Adrenal gland (tissue), 9 donors: ENCODE measurements at regions not wholly inside any gene's neighbourhood (a gene's known extent, or its start where the extent isn't known, plus 50 kb on each side); places are given as distances from the start of the nearest gene placed in this dataset.

ENCODE experiments used
- DNase-seq, 7 donors: peaks; one replicate each; pipeline ENCODE4 v3.0.0-alpha.2; 2019 to 2020
- H3K27ac ChIP-seq, 5 donors: fragments of 200-600 bp; sonication (generic) in 4 of 5; 1 replicate in 3 of 5; 2 replicates in 2 of 5; pipeline versions ENCODE4 v1.5.1 to v1.8.0; 2016 to 2020; ENCODE audit warnings: mild to moderate bottlenecking in 1 of 5
- H3K27me3 ChIP-seq: fragments of 200-600 bp; 2 replicates; pipeline ENCODE4 v1.8.0; 2021
- H3K36me3 ChIP-seq, 2 donors: fragments of 200-600 bp; replicated peaks in 1 of 2; 1 replicate in 1 of 2; 2 replicates in 1 of 2; pipeline versions ENCODE4 v1.5.1 to v1.8.0; 2018 to 2022
- H3K4me1 ChIP-seq, 2 donors: fragments of 200-600 bp; replicated peaks in 1 of 2; 1 replicate in 1 of 2; 2 replicates in 1 of 2; pipeline versions ENCODE4 v1.5.1 to v1.8.0; 2018 to 2021
- H3K4me3 ChIP-seq, 4 donors: fragments of 200-600 bp; sonication (generic) in 3 of 4; one replicate each; pipeline ENCODE4 v1.5.1; 2016 to 2018
- H3K9me3 ChIP-seq, 3 donors: fragments of 200-600 bp; sonication (generic) in 1 of 3; replicated peaks in 1 of 3; 1 replicate in 2 of 3; 2 replicates in 1 of 3; pipeline versions ENCODE4 v1.5.1 to v1.8.0; 2016 to 2021
- POLR2A ChIP-seq, 2 donors: fragments of 450-650 bp; IDR thresholded peaks; one replicate each; pipeline ENCODE4 v1.6.1; 2017; ENCODE audit warnings: antibody characterized with exemption in 2 of 2, mild to moderate bottlenecking in 2 of 2, moderate library complexity in 1 of 2
- WGBS, 4 donors: extraction: QIAGEN DNeasy Blood & Tissue Kit in 2 of 4; methylation state at CpG; one replicate each; pipeline versions ENCODE4 v1.1.5 to v1.1.7; 2013 to 2017; 5-methylcytosine and 5-hydroxymethylcytosine counted together
- intact Hi-C, 2 donors: fragments of 100-400 bp; cut with DNase I; formaldehyde crosslinking; loops; one replicate each; pipeline versions ENCODE4 v1.14.1 to v1.15.0; 2022 to 2023
- TF ChIP-seq, protein P1 (sequence below), 6 experiments: fragments of 450-650 bp in 4 of 6; fragments of 200-600 bp in 2 of 6; sonication (generic) in 1 of 6; IDR thresholded peaks; 1 replicate in 5 of 6; 2 replicates in 1 of 6; pipeline versions ENCODE4 v1.5.1 to v1.8.0; 2016 to 2021; ENCODE audit warnings: antibody characterized with exemption in 6 of 6, mild to moderate bottlenecking in 2 of 6, moderate library complexity in 1 of 6
- donor health status: healthy with polysubstance abuse.
- donor health status: Bipolar disorder and iron deficiency.
- donor health status: DM: yes; HTN: yes; CAD: no.
- donor health status: DM: no; HTN: no; CAD: no.
- donor health status: DM: no; HTN: no; CAD: no.

DNA sequence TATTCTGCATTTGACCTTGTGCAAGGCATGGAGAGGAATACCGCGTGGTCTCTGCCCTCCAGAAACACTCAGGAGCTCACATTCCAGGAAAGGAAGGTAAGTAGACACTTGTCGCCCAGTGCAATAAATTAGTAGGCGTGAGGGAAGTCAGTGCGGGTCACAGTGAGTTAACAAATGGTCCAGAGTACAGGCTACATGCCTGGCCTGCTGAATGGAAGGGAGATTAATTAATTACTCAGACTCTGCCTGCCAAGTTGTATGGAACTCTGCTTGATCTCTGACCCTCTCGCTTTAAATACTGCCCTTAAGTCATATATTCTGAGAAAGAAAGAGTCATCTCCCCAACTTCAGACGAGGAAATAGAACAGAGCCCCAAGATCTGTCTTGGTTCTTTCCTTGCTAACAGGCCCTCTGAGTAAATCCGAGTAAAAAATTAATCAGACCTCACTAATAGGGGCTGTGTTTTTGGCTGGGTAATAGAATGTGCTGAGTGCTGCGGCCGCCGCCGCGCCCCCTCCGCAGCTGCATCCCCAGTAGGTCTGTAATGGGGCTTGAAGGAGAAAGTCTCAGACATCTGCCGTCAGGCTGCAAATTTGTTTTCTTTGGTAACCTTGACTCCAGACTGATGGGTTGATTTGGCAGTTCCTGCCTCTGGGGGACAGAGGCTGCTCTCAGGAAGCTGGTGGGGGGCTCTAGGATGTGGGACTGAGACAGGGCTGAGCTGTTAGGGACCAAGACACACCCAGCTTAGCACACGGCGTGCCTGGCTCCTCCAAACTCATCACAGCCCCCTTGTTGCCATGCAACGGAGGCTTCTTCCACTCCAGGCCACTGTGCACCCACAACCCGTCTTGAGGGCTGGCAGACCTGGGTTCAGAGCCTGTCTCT lies 144.4 kb downstream of the NSG2 start:
- no peaks in the 10 kb centered on the region for H3K4me1 ChIP-seq
- no peaks in the 10 kb centered on the region for H3K9me3 ChIP-seq
- DNase-seq: no peak
- intact Hi-C loops: no loop called here
- H3K4me3 ChIP-seq: no peak overlapping the region
- TF ChIP-seq, protein P1, sequence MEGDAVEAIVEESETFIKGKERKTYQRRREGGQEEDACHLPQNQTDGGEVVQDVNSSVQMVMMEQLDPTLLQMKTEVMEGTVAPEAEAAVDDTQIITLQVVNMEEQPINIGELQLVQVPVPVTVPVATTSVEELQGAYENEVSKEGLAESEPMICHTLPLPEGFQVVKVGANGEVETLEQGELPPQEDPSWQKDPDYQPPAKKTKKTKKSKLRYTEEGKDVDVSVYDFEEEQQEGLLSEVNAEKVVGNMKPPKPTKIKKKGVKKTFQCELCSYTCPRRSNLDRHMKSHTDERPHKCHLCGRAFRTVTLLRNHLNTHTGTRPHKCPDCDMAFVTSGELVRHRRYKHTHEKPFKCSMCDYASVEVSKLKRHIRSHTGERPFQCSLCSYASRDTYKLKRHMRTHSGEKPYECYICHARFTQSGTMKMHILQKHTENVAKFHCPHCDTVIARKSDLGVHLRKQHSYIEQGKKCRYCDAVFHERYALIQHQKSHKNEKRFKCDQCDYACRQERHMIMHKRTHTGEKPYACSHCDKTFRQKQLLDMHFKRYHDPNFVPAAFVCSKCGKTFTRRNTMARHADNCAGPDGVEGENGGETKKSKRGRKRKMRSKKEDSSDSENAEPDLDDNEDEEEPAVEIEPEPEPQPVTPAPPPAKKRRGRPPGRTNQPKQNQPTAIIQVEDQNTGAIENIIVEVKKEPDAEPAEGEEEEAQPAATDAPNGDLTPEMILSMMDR (IDR thresholded peaks at IDR 0.05): no peak
- no peak for TF ChIP-seq POLR2A (IDR thresholded peaks at IDR 0.05)
- WGBS, 4 donors: 41 to 50% (median 47%) methylated on average over 16 to 19 of the region's 19 CpGs
- H3K27ac ChIP-seq: no peak overlapping the region
- H3K27me3 ChIP-seq: peaks cover 4% of the 10 kb centered on the region
- no peaks in the 10 kb centered on the region for H3K36me3 ChIP-seq

DNA sequence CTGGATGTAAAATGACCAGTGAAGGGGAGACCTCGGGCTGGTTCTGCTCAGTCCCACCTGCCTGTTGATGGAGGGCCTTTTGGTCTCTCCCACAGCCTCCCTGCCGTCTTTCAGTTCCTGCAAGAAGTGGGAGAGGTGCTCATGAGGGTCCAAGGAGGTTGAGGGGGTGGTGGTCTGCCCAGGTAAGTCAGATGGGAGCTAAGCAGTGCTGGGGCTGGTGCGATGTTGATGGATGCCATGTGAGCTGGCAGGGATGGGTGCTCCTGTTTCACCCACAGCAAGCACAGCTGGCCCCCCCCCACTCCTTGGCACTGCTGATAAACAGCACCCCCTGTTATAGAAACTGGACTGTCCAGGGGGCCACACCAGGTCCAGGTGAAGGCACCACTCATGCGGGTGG lies 145.6 kb downstream of the NSG2 start:
- Histone ChIP-seq H3K36me3 (no peaks in the 10 kb centered on the region), H3K9me3 (no peaks in the 10 kb centered on the region), H3K4me1 (no peaks in the 10 kb centered on the region), H3K4me3 (no peak overlapping the region), H3K27ac (no peak overlapping the region), H3K27me3 (peaks cover 4% of the 10 kb centered on the region)
- intact Hi-C loops: no loop called here
- 54 to 85% (median 69%) methylated on average over 3 to 4 of the region's 4 CpGs for WGBS, 4 donors
- DNase-seq: no peak
- TF ChIP-seq POLR2A (IDR thresholded peaks at IDR 0.05): no peak
- TF ChIP-seq, protein P1 (IDR thresholded peaks at IDR 0.05): no peak

DNA sequence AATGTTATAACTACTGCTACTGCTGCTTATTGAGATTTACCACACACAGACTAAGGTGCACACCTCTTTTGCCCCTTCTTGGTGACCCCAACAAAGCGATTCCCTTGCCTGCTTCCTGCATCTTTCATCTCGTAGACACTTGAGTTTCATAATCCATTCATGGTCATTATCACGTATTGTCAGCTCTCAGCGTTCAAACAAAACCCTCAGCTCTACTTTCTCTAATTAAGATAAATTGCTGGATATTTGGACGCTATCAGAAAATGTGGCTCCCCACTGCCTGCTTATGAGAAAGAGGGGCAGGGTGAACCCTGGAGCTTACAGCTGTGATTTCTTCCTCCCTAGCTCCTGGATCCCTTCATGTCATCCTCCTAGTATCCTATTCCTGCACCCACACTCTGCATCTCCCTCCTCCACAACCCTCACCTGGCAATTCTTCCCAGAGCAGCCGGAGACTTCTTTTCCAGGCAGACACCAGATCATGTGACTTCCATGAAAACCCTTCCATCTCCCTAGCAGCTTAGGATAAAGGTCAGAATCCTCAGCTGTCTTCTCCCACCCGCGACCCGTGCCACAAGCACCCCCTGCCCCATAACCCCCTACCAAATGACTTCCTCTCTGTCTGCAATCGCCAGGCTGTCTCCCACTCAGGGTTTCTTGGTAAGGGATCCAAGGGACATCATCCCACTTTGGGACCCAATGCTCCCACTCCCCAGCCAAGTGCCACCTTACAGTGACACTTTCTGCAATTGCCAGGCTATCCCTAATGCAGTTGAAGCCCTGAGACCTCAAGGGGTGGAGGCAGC lies 146.5 kb downstream of the NSG2 start:
- no peaks in the 10 kb centered on the region for H3K9me3 ChIP-seq
- H3K4me1 ChIP-seq: no peaks in the 10 kb centered on the region
- 46 to 55% (median 54%) methylated on average over 10 of the region's 10 CpGs for WGBS, 4 donors
- H3K27ac ChIP-seq: no peak overlapping the region
- no peak overlapping the region for H3K4me3 ChIP-seq
- H3K36me3 ChIP-seq: no peaks in the 10 kb centered on the region
- peaks cover 4% of the 10 kb centered on the region for H3K27me3 ChIP-seq
- no peak for DNase-seq
- TF ChIP-seq, protein P1 (IDR thresholded peaks at IDR 0.05): no peak
- TF ChIP-seq POLR2A (IDR thresholded peaks at IDR 0.05): no peak
- intact Hi-C loops: no loop called here

DNA sequence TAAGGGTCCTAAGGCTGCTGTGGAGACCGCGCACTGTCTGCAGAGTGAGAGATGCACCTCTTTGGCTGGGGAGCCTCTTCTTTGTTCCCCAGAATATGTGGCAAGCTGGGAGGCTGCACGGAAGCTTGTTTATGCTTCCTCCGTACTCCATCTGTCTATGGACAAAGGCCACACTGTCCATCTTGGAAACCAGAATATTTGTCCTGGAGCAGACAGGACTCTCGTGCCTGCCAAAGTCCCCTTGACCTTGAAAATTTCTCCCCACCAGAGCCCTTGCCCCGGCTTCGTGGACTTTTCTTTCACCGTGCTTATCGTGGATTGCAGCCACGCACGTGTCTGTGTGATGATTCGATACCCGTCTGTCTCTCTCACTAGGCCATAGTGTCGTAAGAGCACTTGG lies 147.4 kb downstream of the NSG2 start:
- Histone ChIP-seq H3K27me3 (peaks cover 4% of the 10 kb centered on the region), H3K4me3 (no peak overlapping the region), H3K36me3 (no peaks in the 10 kb centered on the region), H3K27ac (no peak overlapping the region), H3K4me1 (no peaks in the 10 kb centered on the region), H3K9me3 (no peaks in the 10 kb centered on the region)
- DNase-seq: no peak
- no peak for TF ChIP-seq POLR2A (IDR thresholded peaks at IDR 0.05)
- TF ChIP-seq, protein P1 (IDR thresholded peaks at IDR 0.05): no peak
- 74 to 81% (median 80%) methylated on average over 14 of the region's 14 CpGs for WGBS, 4 donors
- intact Hi-C loops: no loop called here
